Right renal pelvis (tissue), 4 donors: ENCODE measurements at regions not wholly inside any gene's neighbourhood (a gene's known extent, or its start where the extent isn't known, plus 50 kb on each side); places are given as distances from the start of the nearest gene placed in this dataset.
"Not testable (repeated sequence)": the region's sequence is repeated elsewhere in the genome, so short reads cannot be mapped to it uniquely, and the experiment has no call there.

Experiments
- DNase-seq, 4 donors: peaks; one replicate each; pipeline ENCODE4 v3.0.0-alpha.2; 2013; ENCODE audit warnings: low read depth in 4 of 4, low spot score in 3 of 4, missing footprints in 1 of 4

DNA sequence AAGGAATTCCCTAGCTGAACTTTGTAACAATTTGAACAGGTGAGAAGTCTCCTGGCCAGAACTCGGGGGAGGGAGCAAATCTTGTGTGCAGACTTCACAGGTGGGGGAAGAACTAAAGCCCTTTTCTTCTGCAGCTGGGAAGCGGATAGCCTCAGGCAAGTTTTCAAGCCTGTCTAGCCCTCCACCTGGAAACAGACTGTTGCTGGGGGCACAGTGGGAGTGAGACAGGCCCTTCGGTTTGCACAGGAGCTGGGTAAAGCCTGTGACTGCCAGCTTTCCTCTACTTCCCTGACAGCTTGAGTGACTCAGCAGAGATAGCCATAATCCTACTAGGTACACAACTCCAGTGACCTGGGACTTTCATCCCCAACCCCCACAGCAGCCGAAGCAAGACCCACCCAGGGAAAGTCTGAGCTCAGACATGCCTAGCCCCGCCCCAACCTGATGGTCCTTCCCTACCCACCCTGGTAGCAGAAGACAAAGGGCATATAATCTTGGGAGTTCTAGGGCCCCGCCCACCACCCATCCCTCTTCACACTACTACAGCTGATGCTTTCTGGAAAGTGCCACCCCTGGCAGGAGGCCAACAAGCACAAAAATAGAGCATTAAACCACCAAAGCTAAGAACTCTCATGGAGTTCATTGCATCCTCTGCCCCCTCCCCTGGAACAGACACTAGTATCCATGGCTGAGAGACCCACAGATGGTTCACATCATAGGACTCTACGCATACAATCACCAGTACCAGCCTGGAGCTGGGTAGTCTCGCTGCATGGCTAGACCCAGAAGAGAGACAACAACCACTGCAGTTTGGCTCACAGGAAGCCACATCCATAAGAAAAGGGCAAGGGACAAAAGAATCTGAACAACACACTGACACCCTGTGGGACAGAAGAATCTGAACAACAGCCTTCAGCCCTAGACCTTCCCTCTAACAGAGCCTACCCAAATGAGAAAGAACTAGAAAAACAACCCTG is 479.0 kb downstream of the RAP2B start:
- DNase-seq = no peak

DNA sequence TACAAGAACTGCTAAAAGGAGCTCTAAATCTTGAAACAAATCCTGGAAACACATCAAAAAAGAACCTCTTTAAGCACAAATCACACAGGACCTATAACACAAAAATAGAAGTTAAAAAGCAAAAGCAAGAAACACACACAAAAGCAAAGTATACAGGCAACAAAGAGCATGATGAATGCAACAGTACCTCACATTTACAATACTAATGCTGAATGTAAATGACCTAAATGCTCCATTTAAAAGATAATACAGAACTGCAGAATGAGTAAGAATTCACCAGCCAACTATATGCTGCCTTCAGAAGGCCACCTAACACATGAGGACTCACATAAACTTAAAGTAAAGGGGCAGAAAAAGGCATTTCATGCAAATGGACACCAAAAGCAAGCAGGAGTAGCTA is 478.6 kb upstream of the ARHGEF26 start:
- not testable (repeated sequence) for DNase-seq

DNA sequence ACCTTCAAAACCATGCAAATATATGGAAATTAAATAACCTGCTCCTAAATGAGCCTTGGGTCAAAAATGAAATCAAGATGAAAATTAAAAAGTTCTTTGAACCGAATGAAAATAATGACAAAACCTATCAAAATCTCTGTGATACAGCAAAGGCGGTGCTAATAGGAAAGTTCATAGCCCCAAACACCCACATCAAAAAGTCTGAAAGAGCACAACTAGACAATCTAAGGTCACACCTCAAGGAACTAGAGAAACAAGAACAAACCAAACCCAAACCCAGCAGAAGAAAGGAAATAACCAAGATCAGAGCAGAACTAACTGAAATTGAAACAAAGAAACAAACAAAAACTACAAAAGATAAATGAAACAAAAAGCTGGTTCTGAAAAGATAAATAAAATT is 477.7 kb upstream of the ARHGEF26 start:
- DNase-seq = not testable (repeated sequence)

DNA sequence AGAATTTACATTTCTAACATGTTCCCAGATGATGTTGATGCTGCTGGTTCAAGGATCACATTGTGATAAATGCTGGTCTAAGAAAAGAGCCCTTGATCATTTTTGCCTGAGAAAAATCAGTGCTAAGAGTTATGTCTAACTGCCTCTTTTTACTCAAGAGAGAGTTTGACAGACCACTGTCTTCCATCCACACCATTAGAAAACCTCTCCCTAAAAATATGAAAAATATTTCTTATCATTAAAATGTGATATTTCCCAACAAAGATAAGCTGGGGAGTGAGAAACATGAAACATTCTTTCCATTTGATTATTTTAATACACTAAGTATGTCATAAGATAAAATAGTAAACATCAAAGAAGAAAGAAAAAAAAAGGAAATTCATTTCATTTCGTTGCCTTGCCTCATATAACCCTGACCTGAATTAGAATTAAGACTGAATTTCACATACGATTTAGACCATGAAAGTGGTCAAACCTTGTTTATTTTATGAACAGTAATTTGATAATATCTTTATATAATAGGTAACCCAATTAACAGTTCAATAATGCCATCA is 471.8 kb upstream of the ARHGEF26 start:
- DNase-seq = no peak

DNA sequence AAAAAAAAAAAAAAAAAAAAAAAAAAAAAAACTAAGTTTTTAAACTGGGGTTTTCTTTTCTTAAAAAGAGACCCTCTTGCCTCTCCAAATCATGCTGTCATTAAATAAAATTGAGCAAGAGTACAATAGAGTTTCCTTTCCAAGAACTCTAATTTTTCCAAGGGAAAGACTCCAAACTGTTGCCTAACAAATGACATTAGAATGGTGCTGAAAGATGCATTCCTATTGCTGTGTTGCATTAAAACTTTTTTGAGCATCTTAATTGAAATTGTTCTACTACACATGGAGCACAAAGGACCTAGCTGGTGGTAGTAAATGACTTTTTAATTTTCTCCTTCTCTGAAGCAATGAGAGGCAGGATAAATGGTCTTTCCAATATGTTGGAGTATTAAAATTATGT is 469.1 kb upstream of the ARHGEF26 start:
- DNase-seq = no peak

DNA sequence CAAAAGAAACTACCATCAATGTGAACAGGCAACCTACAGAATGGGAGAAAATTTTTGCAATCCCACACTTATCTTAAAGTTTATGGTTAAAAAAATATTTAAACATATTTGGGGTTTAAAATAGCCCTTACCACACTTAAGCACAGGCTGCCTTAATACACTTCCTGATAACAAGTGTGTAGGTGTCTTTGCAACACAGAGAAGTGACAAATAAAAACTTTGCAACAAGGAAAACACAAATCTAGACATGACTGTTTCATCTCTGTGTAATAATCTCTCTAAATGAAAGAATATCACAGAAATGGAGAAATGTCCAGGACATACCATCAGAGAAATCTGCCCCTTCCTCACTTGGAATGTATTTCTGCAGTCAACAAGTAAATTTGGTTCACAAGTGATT is 464.1 kb upstream of the ARHGEF26 start:
- DNase-seq = no peak

DNA sequence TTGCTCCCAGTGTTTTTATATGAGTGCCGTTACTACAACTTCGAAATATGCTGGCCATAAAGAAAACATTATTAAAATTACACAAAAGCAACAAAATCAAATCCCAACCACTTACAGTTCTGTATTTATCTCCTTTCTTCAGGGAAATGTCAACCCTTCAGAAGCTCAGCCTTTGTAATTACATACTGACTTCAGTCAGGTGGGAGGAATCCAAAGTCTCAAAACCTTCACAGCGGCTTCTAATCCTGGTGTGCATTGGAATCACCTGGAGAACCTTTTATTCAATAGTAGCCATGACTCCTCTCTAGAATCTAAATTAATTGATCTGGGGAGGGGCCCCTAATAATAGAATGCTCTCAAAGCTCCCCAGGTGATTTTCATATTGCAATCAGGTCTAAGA is 463.7 kb upstream of the ARHGEF26 start:
- DNase-seq = no peak

DNA sequence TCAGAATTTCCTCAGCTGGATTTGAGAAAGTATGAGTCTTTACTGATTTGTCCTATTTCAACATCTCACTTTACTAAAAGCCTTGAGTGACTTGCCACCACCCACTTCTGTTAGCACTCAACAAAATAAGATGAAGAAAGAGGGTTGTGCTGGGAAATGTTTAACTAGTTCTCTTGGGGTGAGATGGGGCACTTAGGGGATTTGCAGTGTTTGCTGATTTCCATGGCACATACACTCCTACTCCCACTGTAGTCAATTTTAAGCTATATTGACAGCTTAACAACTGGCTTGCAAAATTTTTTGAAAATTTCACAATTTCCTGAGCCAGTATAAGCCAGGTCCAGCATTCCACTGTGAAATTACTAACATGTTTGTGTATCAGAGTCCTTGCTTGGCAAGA is 463.1 kb upstream of the ARHGEF26 start:
- DNase-seq = no peak

DNA sequence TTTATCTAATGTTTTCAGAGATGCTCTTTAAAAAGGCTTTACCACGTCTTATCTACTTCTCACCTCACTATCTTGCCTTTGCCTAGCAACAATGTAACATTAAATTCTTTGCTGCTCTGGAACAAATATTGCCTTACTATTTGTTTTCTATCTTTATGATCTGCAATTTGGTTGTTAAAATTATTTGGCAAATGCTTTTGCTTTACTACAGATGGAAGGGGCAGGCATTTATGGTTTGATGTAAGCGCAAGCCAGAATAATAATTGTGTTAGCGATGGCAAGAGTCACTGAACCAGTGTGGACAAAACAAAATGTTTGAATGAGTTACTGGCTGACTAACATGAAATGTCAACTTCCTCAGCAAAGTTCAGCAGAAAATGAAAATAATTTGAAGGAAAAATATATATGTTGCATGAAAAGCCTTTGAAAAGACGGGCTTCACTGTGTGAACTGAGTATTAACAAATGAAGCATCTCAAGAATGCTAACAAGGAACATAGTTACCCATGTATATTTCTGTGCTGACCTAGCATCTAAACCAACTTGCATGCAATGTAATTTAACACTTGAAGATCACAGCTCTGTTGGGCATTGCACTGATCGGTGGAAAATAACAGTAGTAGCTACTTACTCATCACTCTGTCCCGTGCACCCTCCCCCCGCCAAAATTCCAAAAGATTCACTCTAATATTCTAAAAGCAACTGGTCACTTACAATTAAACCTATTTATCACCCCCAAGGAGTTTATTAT is 454.0 kb upstream of the ARHGEF26 start:
- DNase-seq = no peak

DNA sequence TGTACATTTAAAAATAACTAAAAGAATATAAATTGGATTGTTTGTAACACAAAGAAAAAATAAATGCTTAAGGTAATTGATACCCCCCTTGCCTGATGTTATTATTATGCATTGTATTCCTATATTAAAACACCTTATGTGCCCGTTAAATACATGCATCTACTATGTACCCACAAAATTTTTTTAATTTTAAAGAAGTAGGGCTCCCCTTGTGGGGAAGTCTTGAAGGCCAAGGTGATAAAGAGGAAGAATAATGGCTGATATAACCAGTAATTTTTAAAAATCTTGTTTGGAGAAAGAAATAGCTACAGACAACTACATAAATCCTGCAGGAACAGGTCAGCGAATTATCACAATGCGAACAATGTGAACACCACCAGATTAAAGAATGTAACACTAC is 451.7 kb upstream of the ARHGEF26 start:
- DNase-seq = no peak

DNA sequence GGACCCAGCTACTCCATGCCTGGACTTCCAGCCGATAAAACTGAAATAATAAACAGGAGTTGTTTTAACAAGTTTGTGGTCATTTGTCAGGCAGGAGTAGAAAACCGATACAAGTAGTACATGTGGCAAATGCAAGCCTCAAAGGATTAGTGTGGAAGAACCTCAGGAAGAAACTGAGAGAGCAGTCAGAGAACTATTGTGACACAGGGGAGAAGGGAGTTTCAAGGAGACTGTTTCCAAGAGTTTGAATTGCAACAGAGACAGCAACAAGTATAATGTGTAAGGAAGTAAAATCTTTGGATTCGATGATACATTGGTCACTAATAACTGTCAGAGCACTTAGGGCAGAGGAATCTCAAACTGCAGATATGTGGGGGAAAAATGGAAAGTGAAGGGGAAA is 450.6 kb upstream of the ARHGEF26 start:
- DNase-seq = no peak

DNA sequence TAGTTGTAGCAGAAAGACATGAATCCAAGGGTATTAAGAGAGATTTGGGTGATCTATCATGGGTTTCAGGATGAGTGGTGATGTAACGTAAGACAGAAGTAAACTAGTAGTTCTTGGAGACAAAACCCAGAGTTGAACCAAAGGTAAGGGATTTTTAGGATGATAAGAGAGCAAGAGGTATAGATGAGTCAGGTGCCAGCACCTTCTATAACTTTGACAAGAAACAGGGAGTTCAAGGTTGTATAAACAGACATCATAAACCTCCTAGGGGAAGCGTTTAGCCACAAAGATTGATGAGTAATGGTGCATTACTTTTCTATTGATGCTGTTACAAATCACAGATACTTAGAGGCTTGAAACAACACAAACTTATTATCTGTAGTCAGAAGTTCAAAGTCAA is 447.3 kb upstream of the ARHGEF26 start:
- no peak for DNase-seq

DNA sequence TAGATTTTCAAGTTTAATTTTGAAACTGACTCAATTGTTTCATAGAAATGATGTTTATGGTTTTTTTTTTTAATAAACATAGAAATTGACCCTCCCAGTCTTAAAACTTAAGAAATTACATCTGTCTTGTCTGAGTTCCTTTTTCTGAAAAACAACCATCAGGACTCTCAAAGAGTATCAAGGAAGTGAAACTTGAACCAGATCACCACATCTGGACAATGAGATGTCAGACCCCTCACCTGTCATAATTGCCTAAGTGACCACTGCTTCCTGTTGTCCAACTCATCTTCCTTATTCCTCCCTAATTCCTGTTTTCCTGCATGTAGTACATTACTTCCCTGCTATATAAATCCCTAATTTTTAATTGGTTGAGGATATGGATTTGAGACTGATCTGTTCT is 441.5 kb upstream of the ARHGEF26 start:
- DNase-seq = no peak

DNA sequence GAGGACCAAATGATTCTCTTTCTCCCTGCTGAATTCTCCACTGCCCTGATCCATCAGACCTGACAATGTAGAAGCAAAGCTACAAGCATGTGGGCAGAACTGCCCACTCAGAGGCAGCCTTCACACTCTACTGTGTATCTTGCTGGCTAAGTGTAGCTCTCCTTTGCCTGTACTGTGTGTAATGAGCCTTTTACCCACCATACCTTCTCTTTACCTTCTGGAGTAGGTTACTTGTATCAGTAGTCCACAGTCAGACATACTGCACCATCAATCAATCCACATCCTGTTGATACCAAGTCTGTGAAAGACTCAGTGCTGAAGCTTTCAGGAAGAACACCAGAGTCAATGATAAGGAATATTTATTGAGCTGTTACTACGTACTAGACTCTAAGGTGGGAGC is 440.7 kb upstream of the ARHGEF26 start:
- DNase-seq = no peak

DNA sequence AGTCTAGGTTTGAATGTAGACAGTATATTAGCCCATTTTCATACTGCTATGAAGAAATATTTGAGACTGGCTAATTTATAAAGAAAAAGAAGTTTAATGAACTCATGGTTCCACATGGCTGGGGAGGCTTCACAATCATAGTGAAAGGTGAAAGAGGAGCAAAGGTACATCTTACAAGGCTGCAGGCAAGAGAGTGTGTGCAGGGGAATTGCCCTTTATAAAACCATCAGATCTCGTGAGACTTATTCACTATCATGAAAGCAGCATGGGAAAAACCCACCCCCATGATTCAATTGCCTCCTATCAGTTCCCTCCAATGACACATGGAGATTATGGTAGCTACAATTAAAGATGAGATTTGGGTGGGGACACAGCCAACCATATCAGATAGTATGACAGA is 440.1 kb upstream of the ARHGEF26 start:
- DNase-seq = no peak

DNA sequence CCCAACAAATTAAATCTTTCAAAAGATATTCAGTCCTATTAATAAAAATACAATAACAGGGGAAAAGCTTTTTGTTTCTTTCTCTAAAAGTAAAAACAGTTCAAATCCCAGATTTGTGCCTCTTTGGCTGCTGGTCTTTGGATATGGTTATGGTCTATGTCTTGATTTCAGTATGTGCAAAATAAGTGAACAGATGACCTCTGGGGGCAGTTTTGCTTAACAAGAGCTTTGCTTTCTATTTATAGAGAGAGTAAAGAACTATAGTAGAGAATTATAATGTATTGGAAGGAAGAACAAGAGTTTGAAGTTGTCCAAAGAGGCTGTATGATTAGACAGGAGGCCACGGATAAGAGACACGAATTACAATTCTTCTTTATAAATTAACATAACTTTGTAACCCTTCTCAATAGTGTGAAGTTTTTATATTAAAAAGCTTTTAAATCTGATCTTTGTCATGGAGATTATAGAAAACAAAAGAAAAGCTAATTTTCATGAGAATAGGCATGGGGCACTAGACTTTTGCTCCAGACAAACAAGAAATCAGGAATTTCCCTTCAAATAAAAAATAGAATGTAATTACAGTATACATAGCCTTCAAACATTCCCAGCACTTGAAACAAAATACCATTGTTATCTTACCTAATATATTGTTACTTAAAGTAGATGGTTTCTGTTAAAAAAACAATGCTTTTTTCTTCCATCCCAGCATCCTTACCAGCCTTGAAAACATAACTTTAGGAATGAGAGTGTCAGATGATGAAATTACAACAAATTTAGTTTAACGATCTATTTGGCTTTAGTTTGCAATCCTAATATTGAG is 432.7 kb upstream of the ARHGEF26 start:
- no peak for DNase-seq

DNA sequence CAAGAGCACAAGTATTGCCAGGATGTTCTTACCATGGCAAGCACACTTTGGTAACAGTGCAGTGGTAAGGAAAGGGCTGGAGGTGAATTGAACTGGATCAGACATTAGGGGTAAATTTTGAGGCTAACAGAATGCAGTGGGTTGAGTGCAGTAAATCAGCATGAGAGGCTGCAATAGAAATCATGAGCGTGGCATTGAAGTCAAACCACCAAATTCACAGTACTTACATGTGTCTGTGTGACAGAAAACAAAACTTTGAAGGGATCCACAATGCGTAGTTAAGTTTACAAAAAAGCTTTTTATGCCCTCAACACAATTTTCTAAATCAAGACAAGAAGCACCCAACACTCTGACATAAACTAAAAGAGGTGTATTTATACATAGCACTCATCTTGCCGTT is 428.0 kb upstream of the ARHGEF26 start:
- no peak for DNase-seq

DNA sequence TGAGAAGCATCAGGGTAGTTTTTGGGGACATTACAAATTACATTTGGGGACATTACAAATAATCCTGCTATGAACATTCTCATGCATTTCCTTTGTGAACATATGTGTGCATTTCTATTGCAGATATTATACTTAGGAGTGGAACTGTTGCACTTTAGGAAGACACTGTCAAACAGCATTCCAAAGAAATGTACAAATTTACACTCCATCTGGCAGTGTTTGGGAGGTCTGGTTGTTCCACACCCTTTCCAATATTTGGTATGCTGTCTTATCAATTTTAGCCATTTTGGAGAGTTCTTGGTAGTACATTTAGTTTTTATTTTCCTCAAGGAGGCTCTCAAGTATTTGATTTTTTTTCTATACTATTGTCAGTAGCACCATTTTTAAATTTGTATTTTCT is 419.1 kb upstream of the ARHGEF26 start:
- DNase-seq = no peak

DNA sequence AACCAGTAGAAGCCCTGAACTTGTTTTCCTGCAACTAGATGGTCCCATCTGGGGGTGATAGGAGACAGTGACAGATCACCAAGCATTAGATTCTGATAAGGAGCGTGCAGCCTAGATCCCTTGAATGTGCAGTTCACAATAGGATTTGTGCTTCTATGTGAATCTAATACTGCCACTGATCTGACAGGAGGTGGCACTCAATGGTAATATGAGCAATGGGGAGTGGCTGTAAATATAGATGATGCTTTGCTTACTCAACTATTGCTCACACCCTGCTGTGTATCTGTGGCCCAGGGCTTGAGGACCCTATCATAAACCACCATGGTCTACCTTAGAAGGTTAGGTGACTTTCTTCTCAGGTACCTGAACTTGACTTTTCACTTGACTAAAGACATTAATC is 417.1 kb upstream of the ARHGEF26 start:
- DNase-seq = no peak

DNA sequence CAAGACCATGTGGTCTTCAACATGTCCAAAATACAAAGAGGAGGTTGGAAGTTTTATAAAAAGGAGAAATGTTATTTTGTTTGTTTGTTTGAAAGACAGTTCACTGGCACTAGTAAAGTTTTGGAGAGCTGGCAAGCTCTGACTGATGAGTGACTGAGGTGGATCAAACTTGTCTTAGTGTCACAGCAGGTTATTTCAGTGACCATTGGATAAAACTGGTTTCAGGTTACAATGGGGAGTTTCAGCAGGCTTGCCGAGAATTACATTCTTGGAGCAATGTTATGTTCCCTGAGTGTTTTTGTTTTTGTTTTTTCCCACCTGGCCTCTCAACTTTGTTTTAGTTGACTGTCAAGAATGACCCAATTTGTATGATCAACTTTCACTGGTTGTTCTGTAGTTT is 414.5 kb upstream of the ARHGEF26 start:
- DNase-seq = no peak

DNA sequence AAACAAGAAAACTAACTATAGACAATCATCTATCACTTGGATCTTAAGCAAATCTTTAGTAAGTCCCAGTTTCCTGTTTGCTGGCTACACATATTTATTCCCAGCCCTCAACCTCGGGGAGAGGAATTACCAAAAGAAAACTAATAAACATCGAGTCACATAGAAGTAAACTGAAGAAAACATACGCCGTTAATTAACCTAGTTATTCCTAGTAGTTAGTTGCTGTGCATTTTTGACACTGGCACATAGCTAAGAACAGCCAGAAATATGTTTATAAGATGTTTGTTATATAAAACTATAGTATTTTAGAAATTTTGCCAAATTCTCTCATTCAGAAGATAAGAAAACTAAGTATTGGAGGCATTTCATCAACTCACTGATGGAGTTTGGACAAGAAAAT is 407.2 kb upstream of the ARHGEF26 start:
- no peak for DNase-seq
